ENCODE measurements at regions not wholly inside any gene's neighbourhood (a gene's known extent, or its start where the extent isn't known, plus 50 kb on each side); places are given as distances from the start of the nearest gene placed in this dataset.
"Not testable (repeated sequence)": the region's sequence is repeated elsewhere in the genome, so short reads cannot be mapped to it uniquely, and the experiment has no call there.

GRCh38 chr10:90224791-90225566 is 523.6 kb downstream of the KIF20B start:
- Mint-ChIP-seq H3K27ac (no peak overlapping the region), H3K36me3 (no peaks in the 10 kb centered on the region), H3K4me3 (no peak overlapping the region), H3K27me3 (ENCODE audit: low read depth in 3 of 3) (peaks cover 0 to 4% (median 0%) of the 10 kb centered on the region in 3 donors), H3K4me1 (peaks cover 0 to 11% of the 10 kb centered on the region in 2 donors), H3K9me3 (peaks cover 4 to 18% (median 9%) of the 10 kb centered on the region in 6 donors)
- no peak for DNase-seq

DNA sequence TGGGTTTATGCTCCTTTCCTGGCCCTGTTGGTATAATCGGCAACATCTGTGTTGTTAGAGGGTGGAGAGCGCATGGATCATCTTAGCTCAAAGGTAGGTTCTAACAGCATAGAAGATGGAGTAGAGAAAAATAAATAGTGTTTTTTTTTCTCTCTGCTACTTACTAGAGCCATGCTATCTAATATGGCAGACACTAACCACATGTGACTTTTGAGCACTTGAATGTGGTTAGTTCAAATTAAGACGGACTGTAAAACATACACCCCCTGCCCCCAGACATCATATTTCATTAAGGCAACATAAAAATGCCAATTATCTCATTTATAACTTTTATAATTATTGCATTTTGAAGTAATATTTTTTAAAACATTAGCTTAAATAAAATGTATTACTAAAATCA is 525.1 kb downstream of the KIF20B start:
- Mint-ChIP-seq H3K36me3 (no peaks in the 10 kb centered on the region), H3K4me1 (peaks cover 0 to 11% of the 10 kb centered on the region in 2 donors), H3K4me3 (no peak overlapping the region), H3K27me3 (ENCODE audit: low read depth in 3 of 3) (peaks cover 0 to 2% (median 0%) of the 10 kb centered on the region in 3 donors), H3K27ac (no peak overlapping the region), H3K9me3 (peaks cover 9 to 26% (median 12%) of the 10 kb centered on the region in 6 donors)
- no peak for DNase-seq

DNA sequence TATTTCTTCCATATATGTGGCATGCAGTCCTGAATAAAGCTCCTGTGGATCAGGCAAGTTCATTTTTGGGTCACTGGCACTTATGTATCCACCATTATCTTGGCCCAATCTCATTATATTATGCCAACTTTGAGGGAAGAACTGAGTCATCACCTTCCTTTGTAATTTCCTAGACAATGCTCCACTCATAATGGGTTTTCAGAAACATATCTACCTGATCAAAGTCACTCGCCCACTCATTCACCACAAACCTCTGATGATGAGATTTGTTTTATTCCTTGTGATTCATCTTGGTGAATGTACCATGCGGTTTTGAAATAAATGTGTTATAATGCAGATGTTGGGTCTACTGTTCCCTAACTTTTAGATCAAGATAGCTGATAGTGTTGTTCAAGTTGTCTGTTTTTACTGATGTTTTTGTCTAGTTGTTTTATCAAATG is 525.8 kb downstream of the KIF20B start:
- H3K36me3 Mint-ChIP-seq = no peaks in the 10 kb centered on the region
- H3K27me3 Mint-ChIP-seq (ENCODE audit: low read depth in 3 of 3) = peaks cover 0 to 2% (median 0%) of the 10 kb centered on the region in 3 donors
- peaks cover 0 to 11% of the 10 kb centered on the region in 2 donors for H3K4me1 Mint-ChIP-seq
- H3K9me3 Mint-ChIP-seq = peaks cover 11 to 30% (median 12%) of the 10 kb centered on the region in 6 donors
- H3K27ac Mint-ChIP-seq = no peak overlapping the region
- H3K4me3 Mint-ChIP-seq = no peak overlapping the region
- DNase-seq = no peak

DNA sequence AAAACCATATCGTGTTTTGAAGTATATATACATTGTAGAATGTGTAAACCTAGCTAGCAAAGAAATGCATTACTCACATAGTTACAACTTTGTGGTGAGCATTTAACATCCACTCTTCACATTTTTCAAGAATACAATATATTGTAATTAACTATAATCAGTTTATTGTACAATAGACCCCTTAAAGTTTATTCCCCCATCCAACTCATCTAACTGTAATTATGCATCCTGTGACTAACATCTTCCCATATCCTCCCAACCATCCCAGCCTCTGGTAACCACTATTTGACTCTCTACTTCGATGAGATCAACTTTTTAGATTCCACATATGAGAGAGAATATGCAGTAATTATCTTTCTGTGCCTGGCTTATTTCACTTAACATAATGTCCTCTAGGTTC is 526.4 kb downstream of the KIF20B start:
- peaks cover 11 to 34% (median 12%) of the 10 kb centered on the region in 6 donors for H3K9me3 Mint-ChIP-seq
- peaks cover 0 to 11% of the 10 kb centered on the region in 2 donors for H3K4me1 Mint-ChIP-seq
- peaks cover 0 to 2% (median 0%) of the 10 kb centered on the region in 3 donors for H3K27me3 Mint-ChIP-seq (ENCODE audit: low read depth in 3 of 3)
- no peak for DNase-seq
- no peak overlapping the region for H3K27ac Mint-ChIP-seq
- H3K36me3 Mint-ChIP-seq = no peaks in the 10 kb centered on the region
- no peak overlapping the region for H3K4me3 Mint-ChIP-seq

DNA sequence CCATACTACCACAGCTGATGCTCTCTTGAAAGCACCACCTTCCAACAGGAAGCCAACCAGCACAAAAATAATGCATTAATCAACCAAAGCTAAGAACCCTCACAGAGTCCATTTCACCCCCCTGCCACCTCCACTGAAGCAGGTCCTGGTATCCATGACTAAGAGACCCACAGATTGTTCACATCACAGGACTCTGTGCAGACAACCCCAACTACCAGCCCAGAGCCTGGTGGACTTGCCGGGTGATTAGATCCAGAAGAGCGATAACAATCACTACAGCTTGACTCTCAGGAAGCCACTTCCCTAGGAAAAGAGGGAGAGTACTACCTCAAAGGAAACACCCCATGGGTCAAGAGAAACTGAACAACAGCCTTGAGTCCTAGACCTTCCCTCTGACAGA is 528.1 kb downstream of the KIF20B start:
- peaks cover 9 to 36% (median 15%) of the 10 kb centered on the region in 6 donors for H3K9me3 Mint-ChIP-seq
- H3K27ac Mint-ChIP-seq = no peak overlapping the region

GRCh38 chr10:90233805-90234204 is 532.4 kb downstream of the KIF20B start:
- H3K9me3 Mint-ChIP-seq = peaks cover 4 to 46% (median 17%) of the 10 kb centered on the region in 6 donors
- H3K27ac Mint-ChIP-seq; H3K4me1 Mint-ChIP-seq; H3K27me3 Mint-ChIP-seq (ENCODE audit: low read depth in 3 of 3); H3K4me3 Mint-ChIP-seq; DNase-seq; H3K36me3 Mint-ChIP-seq: not testable (repeated sequence)

More for the DNA sequence above, 528.1 kb downstream of the KIF20B start:
- H3K4me1 Mint-ChIP-seq = peaks cover 0 to 11% of the 10 kb centered on the region in 2 donors
- no peak overlapping the region for H3K4me3 Mint-ChIP-seq
- H3K27me3 Mint-ChIP-seq (ENCODE audit: low read depth in 3 of 3) = no peaks in the 10 kb centered on the region
- H3K36me3 Mint-ChIP-seq = no peaks in the 10 kb centered on the region
- DNase-seq = no peak

DNA sequence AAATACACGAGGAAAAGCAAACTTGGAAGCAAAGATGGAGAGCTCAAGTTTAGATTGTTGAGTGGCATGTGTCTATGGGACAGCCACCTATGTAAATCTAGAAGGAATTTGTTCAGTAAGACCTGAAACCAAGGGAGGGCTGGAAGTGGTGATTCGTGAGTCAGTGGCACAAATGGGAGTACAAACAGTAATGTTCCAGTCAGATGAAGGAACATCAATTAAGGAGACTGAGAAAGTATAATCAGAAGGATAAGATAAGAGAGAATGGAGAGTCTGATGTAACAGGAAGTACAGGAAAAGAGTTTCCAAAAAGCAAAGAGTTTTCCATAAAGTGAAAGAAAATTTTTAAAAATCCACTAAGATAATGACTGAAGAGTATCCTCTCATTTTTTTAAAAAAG is 544.2 kb downstream of the KIF20B start:
- H3K4me3 Mint-ChIP-seq = no peak overlapping the region
- no peaks in the 10 kb centered on the region for H3K36me3 Mint-ChIP-seq
- no peaks in the 10 kb centered on the region for H3K27me3 Mint-ChIP-seq (ENCODE audit: low read depth in 3 of 3)
- H3K4me1 Mint-ChIP-seq = no peaks in the 10 kb centered on the region
- DNase-seq = no peak
- H3K9me3 Mint-ChIP-seq = peaks cover 2 to 16% (median 7%) of the 10 kb centered on the region in 6 donors
- no peak overlapping the region for H3K27ac Mint-ChIP-seq

DNA sequence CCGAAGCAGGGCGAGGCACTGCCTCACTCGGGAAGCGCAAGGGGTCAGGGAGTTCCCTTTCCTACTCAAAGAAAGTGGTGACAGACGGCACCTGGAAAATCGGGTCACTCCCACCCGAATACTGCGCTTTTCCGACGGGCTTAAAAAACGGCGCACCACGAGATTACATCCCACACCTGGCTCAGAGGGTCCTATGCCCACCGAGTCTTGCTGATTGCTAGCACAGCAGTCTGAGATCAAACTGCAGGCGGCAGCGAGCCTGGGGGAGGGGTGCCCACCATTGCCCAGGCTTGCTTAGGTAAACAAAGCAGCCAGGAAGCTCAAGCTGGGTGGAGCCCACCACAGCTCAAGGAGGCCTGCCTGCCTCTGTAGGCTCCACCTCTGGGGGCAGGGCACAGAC is 549.4 kb downstream of the KIF20B start:
- DNase-seq; H3K27ac Mint-ChIP-seq; H3K4me1 Mint-ChIP-seq; H3K4me3 Mint-ChIP-seq; H3K27me3 Mint-ChIP-seq (ENCODE audit: low read depth in 3 of 3); H3K36me3 Mint-ChIP-seq: not testable (repeated sequence)
- peaks cover 0 to 13% (median 6%) of the 10 kb centered on the region in 6 donors for H3K9me3 Mint-ChIP-seq

- no peaks in the 10 kb centered on the region for H3K36me3 Mint-ChIP-seq
- peaks cover 0 to 19% (median 5%) of the 10 kb centered on the region in 6 donors for H3K9me3 Mint-ChIP-seq
- H3K4me1 Mint-ChIP-seq = no peaks in the 10 kb centered on the region
- H3K27me3 Mint-ChIP-seq (ENCODE audit: low read depth in 3 of 3) = peaks cover 0 to 2% (median 1%) of the 10 kb centered on the region in 3 donors
- no peak overlapping the region for H3K4me3 Mint-ChIP-seq
- H3K27ac Mint-ChIP-seq = no peak overlapping the region
- DNase-seq = no peak
Observed at GRCh38 chr10:90269699-90270098, 568.3 kb downstream of the KIF20B start.

DNA sequence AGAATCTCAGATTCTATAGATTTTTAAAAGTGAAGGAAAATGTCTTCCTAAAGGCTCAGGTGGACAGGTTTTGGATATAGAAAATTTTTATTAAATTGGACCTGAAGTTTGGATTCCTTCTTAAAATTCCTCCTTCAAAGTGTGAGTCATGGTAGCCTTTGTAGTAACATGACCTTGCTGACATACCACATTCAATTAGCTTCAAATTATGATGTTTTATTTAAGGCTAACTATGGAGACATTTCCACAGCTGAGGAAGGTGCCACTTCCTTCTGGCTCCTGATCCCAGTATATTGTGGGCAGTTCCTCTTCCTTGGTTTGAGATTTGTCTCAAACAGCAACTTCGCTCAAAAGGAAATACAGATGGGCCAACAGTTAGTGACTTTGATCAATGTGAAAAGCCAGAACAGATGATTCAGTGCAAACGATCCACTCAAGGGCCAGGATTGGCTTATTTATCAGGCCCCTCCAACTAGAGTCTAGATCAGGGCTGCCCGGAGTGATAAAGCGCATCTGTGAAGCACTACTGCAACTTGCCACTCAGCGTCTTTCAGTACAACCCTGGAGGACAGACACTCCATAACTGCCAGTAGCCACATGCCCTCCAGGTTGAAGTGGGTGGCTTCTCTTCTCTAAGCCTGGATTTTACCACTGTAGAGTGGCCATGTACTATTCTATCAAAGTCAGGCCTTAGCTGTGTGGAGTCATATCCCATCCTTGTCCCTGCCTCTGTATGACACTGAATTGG is 573.5 kb downstream of the KIF20B start:
- Mint-ChIP-seq H3K4me1 (no peaks in the 10 kb centered on the region), H3K9me3 (peaks cover 0 to 10% (median 5%) of the 10 kb centered on the region in 6 donors), H3K36me3 (no peaks in the 10 kb centered on the region), H3K4me3 (no peak overlapping the region), H3K27ac (no peak overlapping the region), H3K27me3 (ENCODE audit: low read depth in 3 of 3) (peaks cover 0 to 2% (median 0%) of the 10 kb centered on the region in 3 donors)
- no peak for DNase-seq

DNA sequence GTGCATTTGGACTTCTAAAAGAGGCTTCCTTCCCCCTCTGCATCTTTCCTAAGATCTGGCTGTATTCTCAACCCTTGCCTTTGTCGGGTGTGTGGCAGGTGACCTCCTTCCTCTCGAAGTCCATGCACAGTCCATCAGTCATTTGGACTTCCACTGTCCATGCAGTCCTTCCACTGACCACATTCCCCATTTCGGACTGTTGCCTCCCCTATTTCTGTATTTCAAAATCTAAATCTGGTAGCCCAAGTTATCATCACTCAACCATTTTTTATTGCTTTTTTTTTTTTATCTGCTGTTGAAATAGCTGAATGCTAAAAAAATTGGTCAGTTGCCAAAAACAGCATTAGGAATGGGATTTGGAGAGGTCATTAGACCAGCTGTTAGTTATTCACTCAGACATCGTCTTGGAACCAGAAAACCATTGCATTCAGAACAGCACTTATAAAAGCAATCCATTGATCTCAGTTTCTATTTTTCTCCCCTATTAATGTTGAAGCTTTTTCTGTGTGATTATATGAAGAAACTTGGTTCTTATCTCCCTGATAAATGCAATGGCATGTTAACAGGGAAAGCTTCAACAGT is 575.6 kb downstream of the KIF20B start:
- no peak overlapping the region for H3K27ac Mint-ChIP-seq
- H3K27me3 Mint-ChIP-seq (ENCODE audit: low read depth in 3 of 3) = peaks cover 0 to 2% (median 2%) of the 10 kb centered on the region in 3 donors
- DNase-seq = no peak
- no peaks in the 10 kb centered on the region for H3K4me1 Mint-ChIP-seq
- no peak overlapping the region for H3K4me3 Mint-ChIP-seq
- peaks cover 2 to 15% (median 6%) of the 10 kb centered on the region in 6 donors for H3K9me3 Mint-ChIP-seq
- H3K36me3 Mint-ChIP-seq = no peaks in the 10 kb centered on the region

DNA sequence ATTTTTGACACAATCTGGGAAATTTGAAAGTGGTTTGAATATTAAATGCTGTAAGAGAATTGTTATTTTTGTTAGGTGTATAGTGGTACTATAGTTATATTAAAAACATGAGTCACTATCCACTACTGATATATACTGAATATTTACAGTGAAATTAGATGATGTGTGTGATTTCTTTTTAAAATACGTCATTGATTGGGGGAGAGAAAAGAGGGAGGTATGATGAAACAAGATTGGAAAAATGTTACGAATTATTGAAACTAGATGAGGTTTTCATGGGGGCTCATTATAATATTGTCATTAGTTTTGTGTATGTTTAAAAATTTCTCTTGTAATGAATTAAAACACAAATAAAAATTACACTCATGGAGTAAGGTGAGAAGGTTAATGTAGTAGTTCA is 571.4 kb downstream of the HTR7 start:
- peaks cover 0 to 18% (median 4%) of the 10 kb centered on the region in 6 donors for H3K9me3 Mint-ChIP-seq
- no peak for DNase-seq
- no peak overlapping the region for H3K4me3 Mint-ChIP-seq
- H3K4me1 Mint-ChIP-seq = peaks cover 0 to 3% of the 10 kb centered on the region in 2 donors
- no peak overlapping the region for H3K27ac Mint-ChIP-seq
- peaks cover 1 to 2% (median 2%) of the 10 kb centered on the region in 3 donors for H3K27me3 Mint-ChIP-seq (ENCODE audit: low read depth in 3 of 3)
- no peaks in the 10 kb centered on the region for H3K36me3 Mint-ChIP-seq

- H3K27ac Mint-ChIP-seq = no peak overlapping the region
- H3K27me3 Mint-ChIP-seq (ENCODE audit: low read depth in 3 of 3) = peaks cover 1 to 2% (median 2%) of the 10 kb centered on the region in 3 donors
- H3K4me3 Mint-ChIP-seq = no peak overlapping the region
- peaks cover 0 to 18% (median 4%) of the 10 kb centered on the region in 6 donors for H3K9me3 Mint-ChIP-seq
- no peaks in the 10 kb centered on the region for H3K36me3 Mint-ChIP-seq
- no peak for DNase-seq
- H3K4me1 Mint-ChIP-seq = peaks cover 0 to 3% of the 10 kb centered on the region in 2 donors
Observed at GRCh38 chr10:90286941-90287340, 570.9 kb downstream of the HTR7 start.

All from immature natural killer cell (primary cell).